ENCODE measurements at regions not wholly inside any gene's neighbourhood (a gene's known extent, or its start where the extent isn't known, plus 50 kb on each side); places are given as distances from the start of the nearest gene placed in this dataset.

- Histone ChIP-seq H3K9ac (ENCODE audit: extremely low read depth, insufficient read length, low read length) (no peak overlapping the region), H3K27me3 (ENCODE audit: insufficient read depth, low read length) (no peaks in the 10 kb centered on the region), H4K91ac (ENCODE audit: insufficient read length, low read depth, low read length) (no peak overlapping the region), H3K79me2 (ENCODE audit: insufficient read depth, low read length) (no peaks in the 10 kb centered on the region), H2BK15ac (ENCODE audit: low read depth, low read length) (no peak overlapping the region), H4K8ac (replicated peaks; ENCODE audit: insufficient read length, low read depth, low read length) (no peak overlapping the region), H3K79me1 (ENCODE audit: insufficient read depth, low read depth, low read length, poor library complexity, severe bottlenecking) (no peaks in the 10 kb centered on the region), H4K20me1 (ENCODE audit: control insufficient read depth, insufficient read depth, insufficient read length) (no peaks in the 10 kb centered on the region), H3K4me2 (ENCODE audit: insufficient read depth, insufficient read length, low read length) (no peak overlapping the region), H3K23me2 (ENCODE audit: insufficient read length, low read depth, low read length, poor library complexity, severe bottlenecking) (no peaks in the 10 kb centered on the region), H3K56ac (ENCODE audit: insufficient read length, low read depth, low read length) (no peak overlapping the region), H2BK12ac (ENCODE audit: insufficient read length, low read depth, low read length) (no peak overlapping the region), H2BK120ac (ENCODE audit: low read depth, low read length, poor library complexity, severe bottlenecking) (no peak overlapping the region), H4K5ac (ENCODE audit: insufficient read length, low read depth, low read length) (no peak overlapping the region), H3K18ac (ENCODE audit: insufficient read length, low read depth, low read length) (no peak overlapping the region), H3K27ac (ENCODE audit: insufficient read length, low read depth, low read length) (no peak overlapping the region), H3K23ac (ENCODE audit: insufficient read length, low read depth, low read length) (no peak overlapping the region), H3T11ph (ENCODE audit: low read length) (no peak overlapping the region), H2BK20ac (ENCODE audit: low read depth, low read length, poor library complexity, severe bottlenecking) (no peak overlapping the region), H2AK5ac (ENCODE audit: insufficient read length, low read length) (no peak overlapping the region), H3K4ac (ENCODE audit: low read depth, low read length) (no peak overlapping the region), H2BK5ac (ENCODE audit: insufficient read length, low read length) (no peak overlapping the region), H2AFZ (ENCODE audit: low read length) (no peak overlapping the region), H3K14ac (ENCODE audit: insufficient read depth, low read length) (no peak overlapping the region), H3K9me3 (ENCODE audit: control insufficient read depth, low read depth, low read length) (no peaks in the 10 kb centered on the region), H3K4me1 (ENCODE audit: insufficient read depth, low read length) (peaks cover 6% of the 10 kb centered on the region)
- TF ChIP-seq, protein P1, sequence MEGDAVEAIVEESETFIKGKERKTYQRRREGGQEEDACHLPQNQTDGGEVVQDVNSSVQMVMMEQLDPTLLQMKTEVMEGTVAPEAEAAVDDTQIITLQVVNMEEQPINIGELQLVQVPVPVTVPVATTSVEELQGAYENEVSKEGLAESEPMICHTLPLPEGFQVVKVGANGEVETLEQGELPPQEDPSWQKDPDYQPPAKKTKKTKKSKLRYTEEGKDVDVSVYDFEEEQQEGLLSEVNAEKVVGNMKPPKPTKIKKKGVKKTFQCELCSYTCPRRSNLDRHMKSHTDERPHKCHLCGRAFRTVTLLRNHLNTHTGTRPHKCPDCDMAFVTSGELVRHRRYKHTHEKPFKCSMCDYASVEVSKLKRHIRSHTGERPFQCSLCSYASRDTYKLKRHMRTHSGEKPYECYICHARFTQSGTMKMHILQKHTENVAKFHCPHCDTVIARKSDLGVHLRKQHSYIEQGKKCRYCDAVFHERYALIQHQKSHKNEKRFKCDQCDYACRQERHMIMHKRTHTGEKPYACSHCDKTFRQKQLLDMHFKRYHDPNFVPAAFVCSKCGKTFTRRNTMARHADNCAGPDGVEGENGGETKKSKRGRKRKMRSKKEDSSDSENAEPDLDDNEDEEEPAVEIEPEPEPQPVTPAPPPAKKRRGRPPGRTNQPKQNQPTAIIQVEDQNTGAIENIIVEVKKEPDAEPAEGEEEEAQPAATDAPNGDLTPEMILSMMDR (conservative IDR thresholded peaks at IDR 0.05), result no peak
- no peak overlapping the region for H3K27ac Mint-ChIP-seq
- H3K4me1 Mint-ChIP-seq, result peaks cover 28 to 36% of the 10 kb centered on the region in 2 experiments
- H3K9me3 Mint-ChIP-seq, result no peaks in the 10 kb centered on the region
- no CpG with 5 or more reads among the region's 2 CpGs for WGBS (ENCODE audit: extremely low coverage, insufficient read length, low lambda C conversion rate)
- no peaks in the 10 kb centered on the region for H3K36me3 Mint-ChIP-seq (ENCODE audit: insufficient read depth in 1 of 3, low read depth in 3 of 3)
- no peak for DNase-seq
- H3K4me3 Mint-ChIP-seq, result no peak overlapping the region
- no peaks in the 10 kb centered on the region for H3K27me3 Mint-ChIP-seq (ENCODE audit: low read depth)
These were observed 365.9 kb upstream of the C9orf72 start for GRCh38 chr9:27939186-27939585.

Measured in H9 (cell line).